ENCODE measurements at regions not wholly inside any gene's neighbourhood (a gene's known extent, or its start where the extent isn't known, plus 50 kb on each side); places are given as distances from the start of the nearest gene placed in this dataset.

DNA sequence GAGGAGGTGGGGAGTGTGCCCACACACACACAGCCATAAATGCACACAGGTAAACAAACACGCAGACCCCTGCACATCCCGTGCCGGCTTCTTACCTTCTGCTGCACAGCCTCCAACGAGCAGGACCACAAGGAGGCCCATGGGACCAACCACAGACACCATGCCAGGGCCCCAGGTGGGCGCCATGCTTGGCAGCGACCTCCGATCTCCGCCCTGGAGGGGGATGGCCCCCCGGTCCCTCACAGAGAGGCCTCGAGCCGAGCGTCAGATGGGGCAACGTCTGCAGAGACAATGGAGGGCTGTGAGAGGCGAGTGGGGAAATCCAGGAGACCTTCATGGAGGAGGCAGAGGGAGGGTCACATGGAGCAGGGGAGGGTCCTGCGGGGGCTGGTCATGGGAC lies 54.7 kb downstream of the PTPRS start:
- Histone ChIP-seq H3K14ac (ENCODE audit: insufficient read length) (no peak overlapping the region), H2BK120ac (replicated peaks; ENCODE audit: low read depth, low read length) (no peak overlapping the region), H3K4me3 (ENCODE audit: extremely low read depth in 1 of 4, insufficient read depth in 2 of 4, low read depth in 3 of 4, low read length in 4 of 4) (no peak overlapping the region), H3K27ac (ENCODE audit: low read depth, low read length) (no peak overlapping the region), H4K91ac (replicated peaks; ENCODE audit: insufficient read length, low read length) (no peak overlapping the region), H4K20me1 (replicated peaks in 1 of 2; ENCODE audit: control insufficient read depth in 1 of 2, insufficient read depth in 2 of 2, low read length in 2 of 2) (peaks cover 24 to 49% of the 10 kb centered on the region in 2 experiments), H3K36me3 (ENCODE audit: control insufficient read depth in 2 of 4, insufficient read depth in 4 of 4, low read length in 3 of 4) (peaks cover 2 to 17% (median 6%) of the 10 kb centered on the region in 4 experiments; a peak in 5 of 8 replicates), H2AFZ (ENCODE audit: low read length) (no peak overlapping the region), H3K23ac (ENCODE audit: insufficient read length) (no peak overlapping the region), H3K4ac (replicated peaks; ENCODE audit: insufficient read length, low read depth, low read length) (no peak overlapping the region), H2BK5ac (ENCODE audit: low read depth, low read length) (no peak overlapping the region), H2BK15ac (ENCODE audit: low read length) (no peak overlapping the region), H3K4me2 (ENCODE audit: insufficient read depth in 1 of 2, low read depth in 2 of 2, low read length in 2 of 2) (no peak overlapping the region), H3K79me1 (ENCODE audit: low read depth, low read length) (peaks cover 26% of the 10 kb centered on the region), H2BK12ac (ENCODE audit: low read depth, low read length) (no peak overlapping the region), H3K4me1 (replicated peaks in 1 of 4; ENCODE audit: control insufficient read depth in 3 of 4, insufficient read depth in 4 of 4, low read length in 3 of 4) (0 out of 7 replicates have a peak, but pooled peaks cover 0 to 6% (median under 1%) of the 10 kb centered on the region in 4 experiments), H3K23me2 (ENCODE audit: low read depth, low read length) (no peaks in the 10 kb centered on the region), H4K5ac (ENCODE audit: insufficient read length, low read depth, low read length) (no peak overlapping the region), H4K8ac (ENCODE audit: extremely low read depth, insufficient read depth, low read length) (no peak overlapping the region), H3K79me2 (ENCODE audit: control insufficient read depth in 1 of 2, insufficient read depth in 2 of 2, low read length in 2 of 2) (peaks cover 3 to 47% of the 10 kb centered on the region in 2 experiments; a peak in 3 of 4 replicates), H3K9me3 (ENCODE audit: insufficient read depth in 2 of 2, low read depth in 1 of 2, low read length in 1 of 2) (no peaks in the 10 kb centered on the region), H3K9ac (replicated peaks in 1 of 4; ENCODE audit: extremely low read depth in 1 of 4, low read depth in 3 of 4, low read length in 3 of 4) (no peak overlapping the region), H2AK5ac (ENCODE audit: low read depth, low read length) (no peak overlapping the region), H3K27me3 (replicated peaks in 1 of 4; ENCODE audit: control insufficient read depth in 3 of 4, extremely low read depth in 1 of 4, insufficient read depth in 3 of 4, low read length in 3 of 4) (no peaks in the 10 kb centered on the region; a peak in 1 of 7 replicates), H3K56ac (replicated peaks; ENCODE audit: insufficient read length, low read depth, low read length) (no peak overlapping the region), H2BK20ac (ENCODE audit: low read length) (no peak overlapping the region), H3K18ac (ENCODE audit: extremely low read depth, low read length) (no peak overlapping the region)
- ChIA-PET CTCF (ENCODE audit: partially characterized antibody) (no interaction called here), POLR2A (ENCODE audit: partially characterized antibody) (interaction anchor here (1.0 kb wide), 1 partner anchor 13 kb away, joined by 3 read pairs; no protein-coding TSS in a partner anchor)
- DNase-seq (ENCODE audit: low read depth in 1 of 2, low spot score in 2 of 2) (no peak), FAIRE-seq (no peak)
- WGBS, 2 experiments (ENCODE audit: extremely low coverage in 1 of 2, insufficient coverage in 1 of 2, insufficient read length in 1 of 2, insufficient replicate concordance in 2 of 2, low coverage in 1 of 2, low lambda C conversion rate in 2 of 2, missing lambda C conversion rate in 1 of 2): 89% methylated on average over 15 of the region's 15 CpGs; no CpG with 5 or more reads in 1 of the 2 experiments
- TF ChIP-seq SP2 (IDR thresholded peaks at IDR 0.05; ENCODE audit: low read length) (no peak), NANOG (IDR thresholded peaks at IDR 0.05; ENCODE audit: insufficient read depth, low read depth, low read length, poor library complexity, severe bottlenecking) (no peak), CHD2 (IDR thresholded peaks at IDR 0.05; ENCODE audit: low read length) (no peak), CHD1 (IDR thresholded peaks at IDR 0.05; ENCODE audit: low read depth, low read length) (no peak), HDAC2 (IDR thresholded peaks at IDR 0.05; ENCODE audit: borderline replicate concordance in 1 of 2, low read depth in 2 of 2, low read length in 2 of 2) (no peak), RXRA (IDR thresholded peaks at IDR 0.05; ENCODE audit: insufficient read depth, low read depth, low read length) (no peak), JUND (IDR thresholded peaks at IDR 0.05; ENCODE audit: low read length) (no peak), KDM4A (IDR thresholded peaks at IDR 0.05; ENCODE audit: low read depth, low read length, severe bottlenecking) (no peak), CEBPB (IDR thresholded peaks at IDR 0.05; ENCODE audit: low read depth, low read length) (no peak)
- TF ChIP-seq, protein P1, sequence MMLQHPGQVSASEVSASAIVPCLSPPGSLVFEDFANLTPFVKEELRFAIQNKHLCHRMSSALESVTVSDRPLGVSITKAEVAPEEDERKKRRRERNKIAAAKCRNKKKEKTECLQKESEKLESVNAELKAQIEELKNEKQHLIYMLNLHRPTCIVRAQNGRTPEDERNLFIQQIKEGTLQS (IDR thresholded peaks at IDR 0.05; ENCODE audit: insufficient read depth, low read depth, low read length): no peak
- TF ChIP-seq, protein P2, sequence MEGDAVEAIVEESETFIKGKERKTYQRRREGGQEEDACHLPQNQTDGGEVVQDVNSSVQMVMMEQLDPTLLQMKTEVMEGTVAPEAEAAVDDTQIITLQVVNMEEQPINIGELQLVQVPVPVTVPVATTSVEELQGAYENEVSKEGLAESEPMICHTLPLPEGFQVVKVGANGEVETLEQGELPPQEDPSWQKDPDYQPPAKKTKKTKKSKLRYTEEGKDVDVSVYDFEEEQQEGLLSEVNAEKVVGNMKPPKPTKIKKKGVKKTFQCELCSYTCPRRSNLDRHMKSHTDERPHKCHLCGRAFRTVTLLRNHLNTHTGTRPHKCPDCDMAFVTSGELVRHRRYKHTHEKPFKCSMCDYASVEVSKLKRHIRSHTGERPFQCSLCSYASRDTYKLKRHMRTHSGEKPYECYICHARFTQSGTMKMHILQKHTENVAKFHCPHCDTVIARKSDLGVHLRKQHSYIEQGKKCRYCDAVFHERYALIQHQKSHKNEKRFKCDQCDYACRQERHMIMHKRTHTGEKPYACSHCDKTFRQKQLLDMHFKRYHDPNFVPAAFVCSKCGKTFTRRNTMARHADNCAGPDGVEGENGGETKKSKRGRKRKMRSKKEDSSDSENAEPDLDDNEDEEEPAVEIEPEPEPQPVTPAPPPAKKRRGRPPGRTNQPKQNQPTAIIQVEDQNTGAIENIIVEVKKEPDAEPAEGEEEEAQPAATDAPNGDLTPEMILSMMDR (IDR thresholded peaks at IDR 0.05; ENCODE audit: control extremely low read depth in 1 of 3, insufficient read depth in 1 of 3, low read depth in 1 of 3, low read length in 3 of 3): no peak

Data from H1 (cell line).